ENCODE measurements at regions not wholly inside any gene's neighbourhood (a gene's known extent, or its start where the extent isn't known, plus 50 kb on each side); places are given as distances from the start of the nearest gene placed in this dataset.
"Not testable (repeated sequence)": the region's sequence is repeated elsewhere in the genome, so short reads cannot be mapped to it uniquely, and the experiment has no call there.

DNA sequence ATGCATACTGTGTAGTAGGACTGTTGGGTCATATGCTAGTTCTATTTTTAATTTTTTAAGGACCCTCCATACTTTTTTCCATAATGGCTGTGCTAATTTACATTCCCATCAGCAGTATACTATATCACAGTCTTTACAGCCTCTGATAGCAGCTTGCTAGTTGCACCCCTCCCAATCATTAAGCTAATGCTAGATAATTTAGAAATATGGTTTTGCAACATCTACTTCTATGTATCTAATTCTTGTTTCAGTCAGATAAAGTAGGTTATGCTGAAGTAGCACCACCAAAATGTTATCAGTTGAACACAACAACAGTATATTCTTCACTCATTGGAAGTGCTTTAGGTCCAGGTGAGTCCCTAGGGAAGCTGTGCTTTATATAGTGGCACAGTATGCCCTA, 522.7 kb upstream of the HTR2C start:
- TF ChIP-seq POLR2AphosphoS5 (IDR thresholded peaks at IDR 0.05) (no peak), POLR2A (IDR thresholded peaks at IDR 0.05) (no peak), EP300 (IDR thresholded peaks at IDR 0.05; ENCODE audit: low read depth) (no peak)
- TF ChIP-seq, protein P1, sequence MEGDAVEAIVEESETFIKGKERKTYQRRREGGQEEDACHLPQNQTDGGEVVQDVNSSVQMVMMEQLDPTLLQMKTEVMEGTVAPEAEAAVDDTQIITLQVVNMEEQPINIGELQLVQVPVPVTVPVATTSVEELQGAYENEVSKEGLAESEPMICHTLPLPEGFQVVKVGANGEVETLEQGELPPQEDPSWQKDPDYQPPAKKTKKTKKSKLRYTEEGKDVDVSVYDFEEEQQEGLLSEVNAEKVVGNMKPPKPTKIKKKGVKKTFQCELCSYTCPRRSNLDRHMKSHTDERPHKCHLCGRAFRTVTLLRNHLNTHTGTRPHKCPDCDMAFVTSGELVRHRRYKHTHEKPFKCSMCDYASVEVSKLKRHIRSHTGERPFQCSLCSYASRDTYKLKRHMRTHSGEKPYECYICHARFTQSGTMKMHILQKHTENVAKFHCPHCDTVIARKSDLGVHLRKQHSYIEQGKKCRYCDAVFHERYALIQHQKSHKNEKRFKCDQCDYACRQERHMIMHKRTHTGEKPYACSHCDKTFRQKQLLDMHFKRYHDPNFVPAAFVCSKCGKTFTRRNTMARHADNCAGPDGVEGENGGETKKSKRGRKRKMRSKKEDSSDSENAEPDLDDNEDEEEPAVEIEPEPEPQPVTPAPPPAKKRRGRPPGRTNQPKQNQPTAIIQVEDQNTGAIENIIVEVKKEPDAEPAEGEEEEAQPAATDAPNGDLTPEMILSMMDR (IDR thresholded peaks at IDR 0.05), result no peak
- H3K4me1 ChIP-seq, result no peaks in the 10 kb centered on the region

DNA sequence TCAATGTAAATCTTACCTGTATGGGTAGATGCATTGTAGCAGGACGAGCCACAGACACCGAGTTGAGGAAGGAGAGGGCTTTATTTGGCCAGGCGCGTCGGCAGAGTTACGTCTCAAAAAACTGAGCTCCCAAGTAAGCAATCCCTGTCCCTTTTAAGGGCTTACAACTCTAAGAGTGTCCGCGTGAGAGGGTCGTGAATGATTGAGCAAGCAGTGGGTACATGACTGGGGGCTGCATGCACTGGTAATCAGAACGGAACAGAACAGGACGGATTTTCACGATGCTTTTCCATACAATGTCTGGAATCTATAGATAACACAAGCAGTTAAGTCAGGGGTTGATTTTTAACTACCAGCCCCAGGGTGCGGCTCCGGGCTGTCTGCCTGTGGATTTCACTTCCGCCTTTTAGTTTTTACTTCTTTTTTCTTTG, 524.9 kb upstream of the HTR2C start:
- TF ChIP-seq EP300 (IDR thresholded peaks at IDR 0.05; ENCODE audit: low read depth) (no peak), POLR2A (IDR thresholded peaks at IDR 0.05) (peak; percentile 28)
- in situ Hi-C loops (cut with MboI; ENCODE audit: low pct_ligation_motif_present in 1 of 4, low pct_unique_long_range_greater_than_20kb in 1 of 4, low sequenced_read_pairs in 3 of 4) (no loop called here), intact Hi-C loops (cut with DNase I; ENCODE audit: low total_unique reads) (no loop called here)
- H3K9me3 ChIP-seq, result no peaks in the 10 kb centered on the region
- H3K4me1 ChIP-seq, result no peaks in the 10 kb centered on the region
- peak overlapping the region in 3 of 4 donors; percentile 11 to 34 (median 17) for H3K4me3 ChIP-seq
- H3K27me3 ChIP-seq, result no peaks in the 10 kb centered on the region
- peak overlapping the region; percentile 51 to 72 (median 68) for H3K27ac ChIP-seq
- DNase-seq, result peak; percentile 53
- WGBS, 2 donors (ENCODE audit: low coverage in 1 of 2), result 57% methylated on average over 15 of the region's 15 CpGs; no CpG with 5 or more reads in 1 of the 2 donors
- no peaks in the 10 kb centered on the region for H3K36me3 ChIP-seq

More for the DNA sequence above, 522.7 kb upstream of the HTR2C start:
- no peak for DNase-seq
- intact Hi-C loops (cut with DNase I; ENCODE audit: low total_unique reads) (no loop called here), in situ Hi-C loops (cut with MboI; ENCODE audit: low pct_ligation_motif_present in 1 of 4, low pct_unique_long_range_greater_than_20kb in 1 of 4, low sequenced_read_pairs in 3 of 4) (no loop called here)
- H3K4me3 ChIP-seq, result no peak overlapping the region
- no peaks in the 10 kb centered on the region for H3K9me3 ChIP-seq
- H3K27me3 ChIP-seq, result no peaks in the 10 kb centered on the region
- H3K36me3 ChIP-seq, result no peaks in the 10 kb centered on the region
- no peak overlapping the region for H3K27ac ChIP-seq

DNA sequence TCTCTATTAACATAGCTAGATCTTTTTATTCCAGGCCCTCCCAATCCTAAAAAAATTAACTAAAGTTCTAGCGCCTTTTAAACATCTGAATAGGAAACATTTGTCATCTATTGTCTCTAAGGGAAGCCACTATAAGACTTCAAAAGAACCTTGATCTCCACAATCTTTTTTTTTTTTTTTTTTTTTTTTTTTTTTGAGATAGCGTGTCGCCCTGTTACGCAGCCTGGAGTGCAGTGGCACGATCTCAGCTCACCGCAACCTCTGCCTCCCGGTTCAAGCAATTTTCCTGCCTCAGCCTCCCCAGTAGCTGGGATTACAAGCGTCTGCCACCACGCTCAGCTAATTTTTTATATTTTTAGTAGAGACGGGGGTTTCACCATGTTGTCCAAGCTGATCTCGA, 526.5 kb upstream of the HTR2C start:
- in situ Hi-C loops (cut with MboI; ENCODE audit: low pct_ligation_motif_present in 1 of 4, low pct_unique_long_range_greater_than_20kb in 1 of 4, low sequenced_read_pairs in 3 of 4); H3K36me3 ChIP-seq; H3K4me3 ChIP-seq; intact Hi-C loops (cut with DNase I; ENCODE audit: low total_unique reads); H3K9me3 ChIP-seq; H3K27me3 ChIP-seq; DNase-seq; H3K27ac ChIP-seq; H3K4me1 ChIP-seq: not testable (repeated sequence)
- 86% methylated on average over 1 to 11 of the region's 11 CpGs for WGBS, 2 donors (ENCODE audit: low coverage in 1 of 2)

DNA sequence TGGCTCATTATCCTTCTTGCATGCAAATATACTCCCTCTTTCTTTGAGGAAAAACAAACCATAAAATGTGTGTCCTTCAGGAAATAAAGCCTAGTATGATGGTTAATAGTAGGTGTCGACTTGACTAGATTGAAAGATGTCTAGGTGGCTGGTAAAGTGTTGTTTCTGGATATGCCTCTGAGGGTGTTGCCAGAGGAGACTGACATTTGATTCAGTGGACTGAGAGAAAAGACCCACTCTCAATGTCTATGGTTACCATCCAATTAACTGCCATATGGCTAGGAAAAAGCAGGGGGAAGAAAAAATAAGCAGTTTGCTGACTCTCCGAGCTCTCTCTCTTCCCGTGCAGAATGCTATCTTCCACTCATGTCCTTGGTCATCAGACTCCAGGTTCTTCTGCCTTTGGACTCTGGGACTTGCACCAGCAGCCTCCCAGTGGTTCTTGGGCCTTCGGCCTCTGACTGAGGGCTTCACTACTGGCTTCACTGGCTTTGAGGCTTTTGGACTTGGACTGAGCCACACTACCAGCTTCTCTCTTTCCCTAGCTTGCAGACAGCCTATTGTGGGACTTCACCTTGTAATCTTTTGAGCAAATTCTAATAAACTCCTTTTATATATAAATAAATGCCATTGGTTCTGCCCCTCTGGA, 532.1 kb upstream of the HTR2C start:
- H3K27ac ChIP-seq, result no peak overlapping the region
- H3K4me1 ChIP-seq, result no peaks in the 10 kb centered on the region
- H3K27me3 ChIP-seq, result no peaks in the 10 kb centered on the region
- H3K4me3 ChIP-seq, result no peak overlapping the region
- intact Hi-C loops (cut with DNase I; ENCODE audit: low total_unique reads), result no loop called here
- DNase-seq, result no peak
- no peaks in the 10 kb centered on the region for H3K36me3 ChIP-seq
- in situ Hi-C loops (cut with MboI; ENCODE audit: low pct_ligation_motif_present in 1 of 4, low pct_unique_long_range_greater_than_20kb in 1 of 4, low sequenced_read_pairs in 3 of 4), result no loop called here
- WGBS, 2 donors (ENCODE audit: low coverage in 1 of 2), result 50 to 73% methylated on average over 1 to 4 of the region's 4 CpGs
- TF ChIP-seq, protein P1 (IDR thresholded peaks at IDR 0.05), result no peak
- TF ChIP-seq EP300 (IDR thresholded peaks at IDR 0.05; ENCODE audit: low read depth) (no peak), POLR2AphosphoS5 (IDR thresholded peaks at IDR 0.05) (no peak)
- H3K9me3 ChIP-seq, result no peaks in the 10 kb centered on the region

DNA sequence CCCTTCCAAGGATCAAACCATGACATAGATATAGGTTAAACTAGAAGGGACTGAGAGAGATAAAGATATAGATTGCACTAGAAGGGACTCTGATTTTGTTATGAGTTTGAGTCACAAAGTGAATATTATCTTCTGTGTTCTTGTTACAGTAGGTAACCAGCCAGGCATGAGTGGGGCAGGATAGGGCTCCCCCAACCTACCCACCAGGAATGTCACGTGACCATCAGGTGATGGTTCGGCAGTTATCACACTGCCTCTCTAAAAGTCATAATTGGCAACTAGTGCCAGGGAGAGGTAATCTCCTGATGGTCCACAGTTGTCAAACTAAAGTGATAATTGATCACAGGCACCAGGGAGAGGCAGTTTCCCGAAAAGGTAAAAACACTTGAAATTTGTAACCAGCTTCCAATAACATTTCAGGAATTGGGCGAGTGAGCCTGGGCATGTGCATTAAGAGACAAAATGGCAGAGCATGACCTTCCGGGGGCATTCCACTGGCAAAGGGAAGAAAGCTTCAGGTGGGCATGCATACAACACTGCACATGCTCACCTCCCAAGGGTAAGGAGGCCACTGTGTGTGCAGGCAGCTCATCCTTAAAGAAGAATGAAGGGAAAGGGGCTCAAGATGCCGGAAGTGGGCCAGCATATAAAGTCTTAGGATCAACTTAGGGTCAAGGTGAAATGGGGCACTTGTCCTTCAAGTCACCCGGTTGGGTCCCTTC, 533.6 kb upstream of the HTR2C start:
- DNase-seq, result no peak
- intact Hi-C loops (cut with DNase I; ENCODE audit: low total_unique reads), result no loop called here
- H3K4me1 ChIP-seq, result no peaks in the 10 kb centered on the region

More for the DNA sequence above, 533.6 kb upstream of the HTR2C start:
- no peaks in the 10 kb centered on the region for H3K36me3 ChIP-seq
- H3K4me3 ChIP-seq, result no peak overlapping the region
- in situ Hi-C loops (cut with MboI; ENCODE audit: low pct_ligation_motif_present in 1 of 4, low pct_unique_long_range_greater_than_20kb in 1 of 4, low sequenced_read_pairs in 3 of 4), result no loop called here
- H3K27ac ChIP-seq, result no peak overlapping the region
- TF ChIP-seq POLR2AphosphoS5 (IDR thresholded peaks at IDR 0.05) (no peak), EP300 (IDR thresholded peaks at IDR 0.05; ENCODE audit: low read depth) (no peak), POLR2A (IDR thresholded peaks at IDR 0.05) (no peak)
- TF ChIP-seq, protein P1 (IDR thresholded peaks at IDR 0.05), result no peak
- 78% methylated on average over 7 of the region's 7 CpGs; no CpG with 5 or more reads in 1 of the 2 donors for WGBS, 2 donors (ENCODE audit: low coverage in 1 of 2)
- no peaks in the 10 kb centered on the region for H3K9me3 ChIP-seq
- no peaks in the 10 kb centered on the region for H3K27me3 ChIP-seq
